IPS DF 4.7 (cell line): ENCODE measurements at regions not wholly inside any gene's neighbourhood (a gene's known extent, or its start where the extent isn't known, plus 50 kb on each side); places are given as distances from the start of the nearest gene placed in this dataset.

Experiments
- DNase-seq: peaks from one replicate; pipeline ENCODE4 v3.0.0-alpha.2; 2013; ENCODE audit warnings: low spot score; ENCODE audit errors: extremely low read depth

DNA sequence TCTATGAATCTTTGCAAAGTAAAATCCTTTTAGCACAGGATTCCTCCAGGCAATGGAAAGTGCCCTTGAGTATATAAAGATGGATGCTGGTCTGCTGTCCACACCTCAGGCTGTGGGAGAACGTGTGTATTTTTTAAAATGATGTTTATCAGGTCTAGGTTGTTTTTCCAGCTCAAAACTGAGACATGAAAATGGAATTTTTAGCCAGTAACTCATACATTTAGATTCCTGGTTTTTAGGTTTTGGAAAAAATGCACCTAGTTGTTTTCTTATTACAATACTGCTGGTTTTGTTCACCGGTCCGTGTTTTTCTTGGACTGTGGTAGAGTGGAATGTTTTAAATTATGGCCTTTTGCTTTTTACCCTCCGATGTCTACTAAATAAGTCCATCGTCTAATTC lies 554.7 kb downstream of the SOX6 start:
- no peak for DNase-seq

DNA sequence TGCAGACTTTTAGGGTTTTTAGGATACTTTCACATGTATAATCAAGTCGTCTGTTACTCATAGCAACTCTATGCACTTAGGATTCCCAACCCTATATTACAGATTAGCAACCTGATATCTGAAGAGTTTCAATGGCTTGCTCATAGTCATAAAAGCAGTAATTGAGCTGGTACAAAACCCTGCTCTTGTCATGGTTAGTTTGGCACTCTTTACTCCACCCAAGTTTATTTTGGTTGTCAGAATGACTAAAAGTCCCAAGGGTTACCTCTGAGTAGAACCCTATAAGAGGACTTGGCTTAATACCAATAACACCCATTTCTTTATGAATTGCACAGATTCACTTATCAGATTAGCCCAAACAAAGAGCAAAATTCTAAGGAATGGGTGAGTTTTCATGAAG lies 550.6 kb downstream of the SOX6 start:
- DNase-seq, result no peak

- DNase-seq, result no peak
Measured at GRCh38 chr11:15806217-15806616, 550.1 kb downstream of the SOX6 start.

- DNase-seq, result no peak
Measured at GRCh38 chr11:15807827-15808226, 548.5 kb downstream of the SOX6 start.

- no peak for DNase-seq
Measured at GRCh38 chr11:15810082-15810481, 546.3 kb downstream of the SOX6 start.

DNA sequence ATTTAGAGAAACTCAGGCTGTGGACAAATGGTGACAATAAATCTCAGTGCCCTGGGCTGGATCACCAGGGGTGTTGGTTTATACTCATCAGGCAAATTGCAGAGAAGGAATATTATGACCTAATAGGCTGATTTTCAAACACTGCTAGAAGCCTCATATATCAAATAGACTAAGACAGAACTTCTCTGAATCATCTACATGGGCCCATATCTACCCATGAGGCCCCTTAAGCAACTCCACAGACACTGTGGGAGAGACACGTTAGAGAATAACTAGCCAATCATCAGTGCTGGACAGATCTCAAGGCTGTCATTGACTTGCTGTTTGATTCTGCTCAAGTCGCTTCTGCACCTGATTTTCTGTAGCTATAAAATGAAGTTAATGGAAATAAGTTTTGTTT lies 545.8 kb downstream of the SOX6 start:
- DNase-seq, result no peak

GRCh38 chr11:15815246-15816195 lies 540.8 kb downstream of the SOX6 start:
- DNase-seq, result no peak

GRCh38 chr11:15816260-15816871 lies 540.0 kb downstream of the SOX6 start:
- no peak for DNase-seq

DNA sequence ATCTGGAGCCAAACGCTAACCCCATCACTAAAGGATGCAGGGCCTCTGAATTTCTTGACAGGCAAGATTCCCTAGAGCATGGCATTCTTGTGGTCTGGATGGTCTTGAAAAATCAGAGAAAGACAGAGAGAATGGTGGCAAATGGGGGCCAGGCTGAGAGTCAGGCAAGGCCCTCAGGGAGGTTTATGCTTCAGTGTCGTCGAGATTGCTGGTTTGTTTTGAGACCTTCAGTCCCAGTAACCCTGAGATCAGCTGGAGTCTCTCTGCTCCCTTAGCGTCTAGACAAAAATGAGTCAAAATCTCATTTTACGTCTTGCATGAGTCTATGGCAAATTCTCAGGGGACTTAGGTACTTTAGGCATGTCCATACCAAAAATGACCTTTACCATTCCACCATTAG lies 539.3 kb downstream of the SOX6 start:
- no peak for DNase-seq

GRCh38 chr11:15818132-15818842 lies 538.1 kb downstream of the SOX6 start:
- no peak for DNase-seq

GRCh38 chr11:15819679-15820286 lies 536.6 kb downstream of the SOX6 start:
- DNase-seq, result peak; percentile 14

DNA sequence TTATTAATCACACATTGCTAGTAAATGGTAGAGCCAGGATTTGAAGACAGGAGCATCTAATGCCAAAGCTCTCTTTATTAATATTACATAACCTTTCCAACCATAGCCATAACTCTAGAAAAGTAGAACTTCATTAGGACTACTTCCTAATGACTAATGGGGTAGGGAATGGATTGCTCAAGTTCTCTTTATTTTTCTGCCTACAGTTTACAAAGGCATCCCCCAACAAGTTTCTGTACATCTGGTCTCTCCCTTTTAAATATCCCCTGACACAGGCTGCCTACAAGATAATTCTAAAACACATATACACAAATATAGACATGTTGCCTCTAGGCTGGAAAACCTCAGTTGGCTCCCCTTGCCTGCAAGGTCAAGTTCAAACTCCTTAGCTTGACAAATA lies 534.9 kb downstream of the SOX6 start:
- DNase-seq, result no peak

DNA sequence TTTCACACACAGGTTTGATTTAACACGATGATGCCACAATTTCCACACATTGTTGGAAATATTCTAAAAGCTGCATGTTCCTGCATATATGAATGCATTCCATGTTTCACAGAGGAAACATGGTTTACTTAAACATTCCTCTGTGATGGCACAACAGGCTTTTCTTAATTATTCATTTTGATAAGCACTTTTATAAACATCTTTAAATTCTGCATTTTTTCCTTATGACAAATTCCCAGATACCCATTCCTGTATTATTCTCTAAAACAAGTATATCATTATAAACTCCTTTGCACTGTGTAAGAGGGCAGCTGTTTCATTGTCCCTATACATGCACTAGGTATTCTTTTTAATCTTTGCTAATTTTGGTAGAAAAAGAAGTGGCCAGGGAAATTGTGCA lies 532.3 kb downstream of the SOX6 start:
- DNase-seq, result no peak

DNA sequence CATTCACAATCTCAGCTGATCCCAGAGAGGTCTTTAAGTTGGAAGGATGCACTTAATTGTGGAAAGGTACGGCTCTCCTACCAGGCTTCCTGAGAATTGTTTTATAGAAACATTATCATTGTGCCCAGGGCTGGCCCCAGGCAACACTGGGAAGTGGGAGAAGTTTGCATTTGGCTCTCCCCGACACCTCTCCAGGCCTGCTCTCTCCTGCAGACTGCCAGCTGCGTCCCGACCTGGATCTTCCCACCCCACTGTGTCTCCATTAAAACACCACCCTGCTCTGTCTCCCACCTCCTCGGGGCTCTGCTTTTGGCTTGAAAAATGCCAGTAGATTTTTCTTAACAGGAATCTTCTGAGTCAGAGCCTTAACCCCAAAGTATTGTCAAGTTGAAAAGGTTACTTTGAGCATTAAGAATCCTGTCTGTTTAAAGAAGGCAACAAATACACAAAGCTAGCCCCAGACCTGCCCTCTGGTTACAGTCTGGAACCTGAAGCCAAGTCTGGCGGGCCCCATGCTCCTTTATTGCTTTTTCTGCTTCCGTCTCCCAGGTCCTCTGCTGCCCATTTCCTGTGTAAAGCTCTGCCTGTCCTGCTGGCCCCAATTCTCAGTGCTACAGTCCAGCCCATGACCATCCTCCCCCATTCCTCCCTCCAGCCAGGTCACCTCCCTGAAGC lies 530.2 kb downstream of the SOX6 start:
- no peak for DNase-seq

DNA sequence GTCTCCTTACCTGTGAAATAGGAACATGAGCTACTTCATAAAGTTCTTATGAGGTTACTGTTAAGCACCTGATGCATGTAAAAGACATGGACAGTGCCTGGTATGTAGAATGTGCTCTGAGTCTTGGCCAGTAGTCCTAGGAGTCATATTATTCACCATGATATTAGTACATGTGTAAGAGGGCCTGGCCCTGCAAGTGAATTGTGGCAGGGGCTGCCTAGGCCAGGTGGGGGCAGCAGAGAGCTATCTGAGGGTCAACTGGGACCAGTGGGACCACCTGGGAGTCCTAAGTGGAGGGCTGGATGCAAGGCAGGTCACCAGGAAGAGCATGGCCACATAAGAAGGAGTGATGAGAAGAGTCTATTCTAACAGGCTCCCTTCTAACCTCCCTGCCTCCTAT lies 529.5 kb downstream of the SOX6 start:
- peak; percentile 30 for DNase-seq

DNA sequence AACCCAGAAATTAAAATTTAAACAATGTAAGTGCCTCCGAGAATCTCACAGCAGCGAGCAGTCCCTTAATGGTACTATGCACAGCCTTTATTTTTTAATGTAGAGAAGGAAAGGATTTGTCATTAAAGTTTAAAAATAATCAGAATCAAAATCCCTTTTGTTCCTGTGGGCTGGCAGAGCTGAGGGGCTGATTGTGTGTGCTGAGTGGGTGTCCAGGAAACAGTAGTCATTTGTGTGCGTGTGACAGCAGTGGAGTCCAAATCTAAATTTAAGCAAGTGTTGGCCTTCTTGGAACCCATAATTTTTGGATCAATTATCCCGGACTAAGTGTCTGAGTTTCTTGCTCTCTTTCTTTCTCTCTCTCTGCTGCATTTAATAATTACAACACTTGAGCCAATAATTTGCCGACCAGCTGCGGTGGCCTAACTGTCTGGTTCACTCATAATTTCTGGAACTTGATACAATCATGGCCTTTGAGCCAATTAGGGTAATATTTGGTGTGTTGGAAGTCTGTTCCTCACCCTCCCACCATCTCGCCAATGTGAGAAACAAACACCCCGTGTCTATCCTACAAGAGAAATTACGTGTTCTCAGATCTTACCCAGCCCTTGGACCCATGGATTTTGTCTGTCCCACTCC lies 528.0 kb downstream of the SOX6 start:
- DNase-seq, result no peak

DNA sequence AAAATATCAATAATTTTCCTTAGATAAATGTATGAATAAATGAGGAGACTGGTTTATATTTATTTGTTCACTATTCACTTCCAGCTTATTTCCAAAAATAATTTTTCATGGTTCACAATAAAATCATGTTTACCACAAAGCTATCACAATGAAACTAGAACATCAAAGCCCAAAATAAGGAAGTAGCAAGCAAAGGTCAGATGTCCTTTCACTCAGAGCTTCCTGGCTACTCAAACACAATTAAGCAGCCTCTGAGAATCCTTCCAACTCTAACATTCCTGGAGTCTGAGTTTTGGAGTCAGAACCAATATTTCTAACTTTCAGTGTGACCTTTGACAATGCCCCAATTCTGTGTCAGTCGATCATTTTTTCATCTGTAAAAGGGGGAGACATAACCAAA lies 527.0 kb downstream of the SOX6 start:
- no peak for DNase-seq

DNA sequence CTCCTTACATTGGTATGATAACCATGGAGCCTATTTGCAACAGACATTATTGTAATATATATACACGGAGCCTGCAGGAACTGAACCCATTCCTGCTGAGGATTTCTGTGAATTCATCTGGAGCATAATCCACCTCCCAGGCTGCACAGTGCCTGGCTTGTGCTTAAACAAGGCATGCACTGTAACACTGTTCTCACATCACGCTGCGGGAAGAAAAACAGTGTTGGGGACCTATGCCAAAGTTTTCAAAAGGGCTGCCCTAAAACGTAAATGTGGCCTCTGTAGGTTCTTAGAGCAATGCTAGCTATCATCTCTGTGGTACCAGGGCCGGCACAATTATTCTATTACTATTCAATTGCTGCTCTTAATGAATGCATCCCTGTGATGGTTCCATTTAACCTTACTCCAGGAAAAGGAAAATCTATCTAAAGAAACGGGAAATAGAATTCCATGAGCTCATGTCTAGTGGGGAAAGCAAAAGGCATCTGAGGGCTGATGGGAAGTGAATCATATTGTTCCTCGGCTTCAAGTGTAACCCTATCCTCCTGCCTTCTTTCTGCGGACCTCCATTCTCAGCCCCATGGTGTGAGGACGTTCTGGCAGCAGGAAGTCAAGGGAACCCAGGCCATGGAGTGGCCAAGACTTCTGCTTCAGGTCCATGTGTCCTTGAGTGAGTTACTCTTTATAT lies 525.5 kb downstream of the SOX6 start:
- DNase-seq, result no peak

DNA sequence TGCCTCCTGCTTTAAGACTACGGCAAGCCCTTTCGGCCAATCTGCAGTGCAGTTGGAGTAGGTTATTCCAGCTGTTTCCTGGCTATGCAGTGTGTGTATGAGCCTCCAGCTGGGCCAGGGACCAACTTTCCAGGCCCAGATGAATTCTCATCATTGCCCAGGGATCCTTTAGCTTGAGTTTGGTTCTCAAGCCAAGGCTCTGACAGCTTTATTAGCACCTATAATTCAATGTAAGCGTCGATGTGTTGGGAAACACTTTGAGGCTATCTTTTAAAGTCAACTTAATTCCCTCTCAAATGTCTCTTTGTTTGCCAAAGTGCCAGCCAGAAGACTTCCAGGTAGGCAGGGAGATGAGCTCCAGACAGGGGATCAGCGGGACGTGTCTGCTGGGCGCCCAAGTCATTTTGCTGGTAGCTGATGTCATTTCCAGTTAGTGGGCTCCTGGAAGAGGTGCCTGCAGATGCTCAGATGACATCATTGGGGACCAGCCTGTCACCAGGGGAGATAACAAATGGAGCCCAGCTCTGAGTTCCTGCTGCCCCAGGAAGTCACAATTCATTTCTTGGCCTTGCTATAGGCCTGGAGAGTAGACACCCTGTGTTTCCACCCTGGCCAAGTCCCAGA lies 520.4 kb downstream of the SOX6 start:
- no peak for DNase-seq

DNA sequence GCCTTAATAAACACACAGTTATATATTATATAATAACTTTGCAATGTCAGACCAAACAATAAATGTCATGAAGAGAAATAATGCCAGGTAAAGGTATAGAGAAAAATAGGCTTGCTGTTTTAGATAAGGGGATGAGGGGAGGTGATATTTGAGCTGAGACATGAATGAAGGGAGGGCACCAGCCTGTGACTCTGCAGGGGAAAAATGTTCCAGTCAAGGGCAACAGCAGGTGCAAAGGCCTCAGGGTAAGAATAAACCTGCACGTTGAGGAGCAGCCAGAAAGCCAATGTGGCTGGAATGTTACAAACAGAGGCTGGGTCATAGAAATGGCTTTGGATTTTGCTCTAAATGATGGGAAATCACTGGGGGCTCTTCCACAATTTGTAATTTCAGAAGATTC lies 519.6 kb downstream of the SOX6 start:
- DNase-seq, result no peak
